Karpas-422 (cell line): ENCODE measurements at regions not wholly inside any gene's neighbourhood (a gene's known extent, or its start where the extent isn't known, plus 50 kb on each side); places are given as distances from the start of the nearest gene placed in this dataset.

ENCODE experiments used
- DNase-seq: peaks from one replicate; pipeline ENCODE4 v3.0.0-alpha.2; 2015
- H2AFZ ChIP-seq: fragments of 200-600 bp; sonication (generic); 2 replicates; pipeline ENCODE4 v1.6.1; 2014; ENCODE audit warnings: antibody characterized with exemption, low read length, mixed read lengths
- H3K27ac ChIP-seq: fragments of 200-600 bp; sonication (generic); 2 replicates; pipeline ENCODE4 v1.5.1; 2014; ENCODE audit warnings: mild to moderate bottlenecking, low read length, moderate library complexity
- H3K27me3 ChIP-seq: fragments of 200-600 bp; sonication (generic); 2 replicates; pipeline ENCODE4 v1.6.1; 2014; ENCODE audit warnings: low read length, mixed read lengths
- H3K36me3 ChIP-seq: fragments of 200-600 bp; sonication (generic); 2 replicates; pipeline ENCODE4 v1.6.1; 2014; ENCODE audit warnings: low read length, mixed read lengths; ENCODE audit not compliant: insufficient read depth
- H3K4me1 ChIP-seq: fragments of 200-600 bp; sonication (generic); 2 replicates; pipeline ENCODE4 v1.6.1; 2014; ENCODE audit warnings: mild to moderate bottlenecking, low read length, mixed read lengths
- H3K4me2 ChIP-seq: fragments of 200-600 bp; sonication (generic); 2 replicates; pipeline ENCODE4 v1.6.1; 2014; ENCODE audit warnings: low read length, low read depth, mild to moderate bottlenecking; ENCODE audit not compliant: poor library complexity, severe bottlenecking
- H3K4me3 ChIP-seq: fragments of 200-600 bp; sonication (generic); 2 replicates; pipeline ENCODE4 v1.5.1; 2014; ENCODE audit warnings: mild to moderate bottlenecking, antibody characterized with exemption, low read length, mixed read lengths
- H3K79me2 ChIP-seq: fragments of 200-600 bp; sonication (generic); 2 replicates; pipeline ENCODE4 v1.6.1; 2014; ENCODE audit warnings: mild to moderate bottlenecking, low read length, mixed read lengths
- H3K9ac ChIP-seq: fragments of 200-600 bp; sonication (generic); 2 replicates; pipeline ENCODE4 v1.6.0; 2014; ENCODE audit warnings: low read length
- H3K9me2 ChIP-seq: fragments of 200-600 bp; sonication (generic), shearing (Covaris generic); replicated peaks from 2 replicates; pipeline ENCODE4 v1.6.0; 2014; ENCODE audit warnings: mild to moderate bottlenecking, low read length, moderate library complexity; ENCODE audit not compliant: insufficient read depth
- H3K9me3 ChIP-seq: fragments of 300-700, 200-600 bp; sonication (generic); 2 replicates; pipeline ENCODE4 v1.6.1; 2014; ENCODE audit warnings: low read length, mixed read lengths
- H4K20me1 ChIP-seq: fragments of 200-600 bp; sonication (generic); 2 replicates; pipeline ENCODE4 v1.6.1; 2014; ENCODE audit warnings: mild to moderate bottlenecking, antibody characterized with exemption, low read length, low read depth; ENCODE audit not compliant: insufficient read depth

DNA sequence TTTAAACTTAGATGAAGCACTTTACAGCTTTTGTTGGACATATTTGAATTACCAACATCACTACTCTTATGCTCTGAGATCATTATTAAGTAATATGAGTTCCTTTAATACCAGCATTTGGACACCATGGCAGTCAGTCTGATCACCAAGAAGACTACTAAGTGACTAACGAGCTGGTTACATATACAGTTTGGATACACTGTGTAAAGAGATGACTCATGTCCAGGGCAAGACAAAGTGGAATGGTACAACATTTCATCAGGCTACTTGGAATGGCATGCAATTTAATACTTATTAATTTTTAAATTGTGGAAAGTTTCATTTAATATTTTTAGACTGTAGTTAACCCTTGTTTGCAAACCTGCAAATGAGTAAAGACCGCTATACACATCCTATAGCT is 237.4 kb upstream of the PRDM9 start:
- H2AFZ ChIP-seq: no peak overlapping the region

GRCh38 chr5:23268136-23268535 is 239.3 kb upstream of the PRDM9 start:
- no peak overlapping the region for H3K4me2 ChIP-seq
- H3K36me3 ChIP-seq: no peaks in the 10 kb centered on the region
- no peaks in the 10 kb centered on the region for H3K9me2 ChIP-seq
- H3K4me3 ChIP-seq: no peak overlapping the region
- H3K9me3 ChIP-seq: no peaks in the 10 kb centered on the region
- H4K20me1 ChIP-seq: no peaks in the 10 kb centered on the region
- no peak for DNase-seq
- H3K27ac ChIP-seq: no peak overlapping the region
- H3K27me3 ChIP-seq: no peaks in the 10 kb centered on the region
- H3K9ac ChIP-seq: no peak overlapping the region
- H3K79me2 ChIP-seq: no peaks in the 10 kb centered on the region
- no peaks in the 10 kb centered on the region for H3K4me1 ChIP-seq
- H2AFZ ChIP-seq: no peak overlapping the region

More for the DNA sequence above, 237.4 kb upstream of the PRDM9 start:
- H3K79me2 ChIP-seq: no peaks in the 10 kb centered on the region
- H4K20me1 ChIP-seq: no peaks in the 10 kb centered on the region
- no peaks in the 10 kb centered on the region for H3K4me1 ChIP-seq
- H3K27me3 ChIP-seq: no peaks in the 10 kb centered on the region
- no peak overlapping the region for H3K27ac ChIP-seq
- no peaks in the 10 kb centered on the region for H3K36me3 ChIP-seq
- no peak for DNase-seq
- H3K4me2 ChIP-seq: no peak overlapping the region
- no peak overlapping the region for H3K9ac ChIP-seq
- no peaks in the 10 kb centered on the region for H3K9me2 ChIP-seq
- H3K4me3 ChIP-seq: no peak overlapping the region
- H3K9me3 ChIP-seq: no peaks in the 10 kb centered on the region

- H4K20me1 ChIP-seq: no peaks in the 10 kb centered on the region
- H3K4me1 ChIP-seq: no peaks in the 10 kb centered on the region
- DNase-seq: no peak
These were observed 246.8 kb upstream of the PRDM9 start for GRCh38 chr5:23260621-23261020.

DNA sequence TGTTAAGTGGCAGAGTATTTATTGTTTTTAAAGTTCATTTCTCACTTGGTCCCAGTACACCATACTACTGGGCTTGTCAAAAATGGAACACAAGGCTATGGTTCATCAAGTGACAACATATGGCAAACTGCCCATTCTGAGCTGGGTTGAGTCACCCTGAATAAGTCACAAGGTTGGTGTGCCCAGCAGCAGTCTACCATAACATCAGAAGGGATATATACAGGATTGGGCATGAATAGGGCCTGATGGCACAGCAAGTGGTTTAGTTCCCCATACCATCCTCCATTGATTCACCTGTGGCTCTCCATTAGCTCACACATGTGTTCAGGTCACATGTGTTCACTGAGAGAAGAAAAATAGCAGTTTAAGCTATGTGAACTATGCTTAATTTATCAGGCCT is 249.8 kb upstream of the PRDM9 start:
- Histone ChIP-seq H3K4me1 (no peaks in the 10 kb centered on the region), H3K36me3 (no peaks in the 10 kb centered on the region)

More at GRCh38 chr5:23260621-23261020, 246.8 kb upstream of the PRDM9 start:
- Histone ChIP-seq H3K79me2 (no peaks in the 10 kb centered on the region), H3K9me3 (0 out of 2 replicates have a peak, but pooled peaks cover 2% of the 10 kb centered on the region), H3K9me2 (no peaks in the 10 kb centered on the region; the same call in 1 of the 2 replicates), H3K4me3 (no peak overlapping the region), H3K36me3 (no peaks in the 10 kb centered on the region), H3K9ac (no peak overlapping the region), H2AFZ (no peak overlapping the region), H3K4me2 (no peak overlapping the region), H3K27ac (no peak overlapping the region), H3K27me3 (no peaks in the 10 kb centered on the region)

DNA sequence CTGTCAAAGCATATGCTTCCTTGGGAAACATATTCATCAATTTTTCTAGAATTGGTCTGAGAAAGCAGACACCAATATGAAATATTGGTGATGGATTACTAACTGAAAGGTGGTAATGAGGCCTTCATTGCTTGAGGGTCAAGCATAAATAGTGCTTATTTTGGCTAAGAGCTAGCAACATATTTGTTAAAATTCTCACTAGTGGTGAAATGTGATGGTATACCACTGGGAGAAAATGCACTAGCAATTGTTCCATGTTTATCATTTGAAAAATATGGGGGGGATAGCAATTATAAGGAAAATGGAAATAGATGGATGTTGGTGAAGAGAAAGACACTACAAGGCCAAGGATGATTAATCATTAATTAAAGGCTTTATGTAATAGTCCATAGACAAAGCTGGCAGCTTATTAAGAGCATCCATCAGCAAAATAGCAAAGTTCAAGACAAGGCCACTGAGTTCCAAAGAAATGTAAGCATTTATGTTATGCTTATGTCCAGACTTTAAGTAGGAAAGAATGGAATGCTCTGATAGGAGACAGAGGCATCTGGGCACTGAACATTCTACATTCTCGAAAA is 253.7 kb upstream of the PRDM9 start:
- no peaks in the 10 kb centered on the region for H3K27me3 ChIP-seq
- H3K79me2 ChIP-seq: no peaks in the 10 kb centered on the region
- no peak overlapping the region for H3K27ac ChIP-seq
- H3K9ac ChIP-seq: no peak overlapping the region
- H3K4me3 ChIP-seq: no peak overlapping the region
- no peaks in the 10 kb centered on the region for H3K36me3 ChIP-seq
- H3K4me2 ChIP-seq: no peak overlapping the region
- no peaks in the 10 kb centered on the region for H4K20me1 ChIP-seq
- 0 out of 2 replicates have a peak, but pooled peaks cover 2% of the 10 kb centered on the region for H3K9me3 ChIP-seq
- H2AFZ ChIP-seq: no peak overlapping the region
- no peak for DNase-seq
- H3K4me1 ChIP-seq: no peaks in the 10 kb centered on the region
- H3K9me2 ChIP-seq: no peaks in the 10 kb centered on the region

More for the DNA sequence above, 249.8 kb upstream of the PRDM9 start:
- Histone ChIP-seq H4K20me1 (no peaks in the 10 kb centered on the region), H3K79me2 (no peaks in the 10 kb centered on the region), H3K4me2 (no peak overlapping the region), H2AFZ (no peak overlapping the region), H3K9me2 (no peaks in the 10 kb centered on the region; the same call in 1 of the 2 replicates), H3K9me3 (0 out of 2 replicates have a peak, but pooled peaks cover 2% of the 10 kb centered on the region), H3K9ac (no peak overlapping the region), H3K27ac (no peak overlapping the region), H3K27me3 (no peaks in the 10 kb centered on the region), H3K4me3 (no peak overlapping the region)
- no peak for DNase-seq

- no peak overlapping the region for H2AFZ ChIP-seq
- H3K9ac ChIP-seq: no peak overlapping the region
- no peak for DNase-seq
- no peak overlapping the region for H3K4me3 ChIP-seq
- no peaks in the 10 kb centered on the region for H3K79me2 ChIP-seq
- no peaks in the 10 kb centered on the region for H3K9me3 ChIP-seq
- H3K27ac ChIP-seq: no peak overlapping the region
- H3K4me2 ChIP-seq: no peak overlapping the region
- no peaks in the 10 kb centered on the region; the same call in 1 of the 2 replicates for H3K9me2 ChIP-seq
- no peaks in the 10 kb centered on the region for H3K27me3 ChIP-seq
- H3K36me3 ChIP-seq: no peaks in the 10 kb centered on the region
- H4K20me1 ChIP-seq: no peaks in the 10 kb centered on the region
- H3K4me1 ChIP-seq: no peaks in the 10 kb centered on the region
These were observed 264.5 kb upstream of the PRDM9 start for GRCh38 chr5:23242891-23243290.

- no peak overlapping the region for H3K27ac ChIP-seq
- no peak overlapping the region for H3K4me3 ChIP-seq
- H3K27me3 ChIP-seq: no peaks in the 10 kb centered on the region
- no peaks in the 10 kb centered on the region for H3K36me3 ChIP-seq
- no peak overlapping the region for H3K9ac ChIP-seq
- H3K79me2 ChIP-seq: no peaks in the 10 kb centered on the region
- H2AFZ ChIP-seq: no peak overlapping the region
- no peak overlapping the region for H3K4me2 ChIP-seq
- no peaks in the 10 kb centered on the region for H3K4me1 ChIP-seq
- H3K9me2 ChIP-seq: no peaks in the 10 kb centered on the region
- H4K20me1 ChIP-seq: no peaks in the 10 kb centered on the region
- DNase-seq: no peak
- no peaks in the 10 kb centered on the region for H3K9me3 ChIP-seq
These were observed 272.2 kb upstream of the PRDM9 start for GRCh38 chr5:23235246-23235645.

- H3K9ac ChIP-seq: no peak overlapping the region
- H3K27ac ChIP-seq: no peak overlapping the region
- H3K4me1 ChIP-seq: no peaks in the 10 kb centered on the region
- no peaks in the 10 kb centered on the region for H3K9me3 ChIP-seq
- no peaks in the 10 kb centered on the region for H3K79me2 ChIP-seq
- no peak for DNase-seq
- H2AFZ ChIP-seq: no peak overlapping the region
- H3K36me3 ChIP-seq: no peaks in the 10 kb centered on the region
- H3K27me3 ChIP-seq: no peaks in the 10 kb centered on the region
- no peak overlapping the region for H3K4me3 ChIP-seq
- H3K4me2 ChIP-seq: no peak overlapping the region
- H4K20me1 ChIP-seq: no peaks in the 10 kb centered on the region
- no peaks in the 10 kb centered on the region for H3K9me2 ChIP-seq
These were observed 273.2 kb upstream of the PRDM9 start for GRCh38 chr5:23234197-23234596.
